GM21360 (cell line): ENCODE measurements at regions not wholly inside any gene's neighbourhood (a gene's known extent, or its start where the extent isn't known, plus 50 kb on each side); places are given as distances from the start of the nearest gene placed in this dataset.

Experiments used
- ATAC-seq: cut with Tn5 transposase; IDR thresholded peaks from one replicate; pipeline ENCODE4 v1.9.1; 2021; ENCODE audit warnings: mild to moderate bottlenecking, moderate library complexity; ENCODE audit not compliant: unreplicated experiment

- ATAC-seq: no peak
Measured at GRCh38 chr5:74360535-74361210, 279.9 kb downstream of the ENC1 start.

- ATAC-seq: no peak
Measured at GRCh38 chr5:74357827-74358226, 282.7 kb downstream of the ENC1 start.

- ATAC-seq: no peak
Measured at GRCh38 chr5:74356009-74356695, 284.4 kb downstream of the ENC1 start.

- no peak for ATAC-seq
Measured at GRCh38 chr5:74355041-74355824, 285.3 kb downstream of the ENC1 start.

GRCh38 chr5:74352256-74352655, 288.3 kb downstream of the ENC1 start:
- ATAC-seq: no peak

GRCh38 chr5:74342948-74343682, 297.4 kb downstream of the ENC1 start:
- ATAC-seq: no peak

GRCh38 chr5:74342182-74342581, 298.3 kb downstream of the ENC1 start:
- no peak for ATAC-seq

GRCh38 chr5:74341221-74341620, 299.3 kb downstream of the ENC1 start:
- no peak for ATAC-seq

GRCh38 chr5:74340476-74340875, 300.1 kb downstream of the ENC1 start:
- ATAC-seq: no peak

GRCh38 chr5:74337984-74338310, 302.6 kb downstream of the ENC1 start:
- ATAC-seq: no peak

- no peak for ATAC-seq
Measured at GRCh38 chr5:74337254-74337983, 303.1 kb downstream of the ENC1 start.

- no peak for ATAC-seq
Measured at GRCh38 chr5:74336297-74336696, 304.2 kb downstream of the ENC1 start.

- no peak for ATAC-seq
Measured at GRCh38 chr5:74334762-74335384, 305.7 kb downstream of the ENC1 start.

- no peak for ATAC-seq
Measured at GRCh38 chr5:74334062-74334761, 306.3 kb downstream of the ENC1 start.

- ATAC-seq: no peak
Measured at GRCh38 chr5:74333430-74333829, 307.1 kb downstream of the ENC1 start.

- no peak for ATAC-seq
Measured at GRCh38 chr5:74332682-74333081, 307.8 kb downstream of the ENC1 start.

- no peak for ATAC-seq
Measured at GRCh38 chr5:74332006-74332405, 308.5 kb downstream of the ENC1 start.

GRCh38 chr5:74328221-74328630, 312.3 kb downstream of the ENC1 start:
- no peak for ATAC-seq

GRCh38 chr5:74327339-74327685, 313.2 kb downstream of the ENC1 start:
- no peak for ATAC-seq
